GM19035 (cell line): ENCODE measurements at regions not wholly inside any gene's neighbourhood (a gene's known extent, or its start where the extent isn't known, plus 50 kb on each side); places are given as distances from the start of the nearest gene placed in this dataset.

Source experiments
- ATAC-seq: cut with Tn5 transposase; IDR thresholded peaks from one replicate; pipeline ENCODE4 v1.9.1; 2021; ENCODE audit not compliant: unreplicated experiment

DNA sequence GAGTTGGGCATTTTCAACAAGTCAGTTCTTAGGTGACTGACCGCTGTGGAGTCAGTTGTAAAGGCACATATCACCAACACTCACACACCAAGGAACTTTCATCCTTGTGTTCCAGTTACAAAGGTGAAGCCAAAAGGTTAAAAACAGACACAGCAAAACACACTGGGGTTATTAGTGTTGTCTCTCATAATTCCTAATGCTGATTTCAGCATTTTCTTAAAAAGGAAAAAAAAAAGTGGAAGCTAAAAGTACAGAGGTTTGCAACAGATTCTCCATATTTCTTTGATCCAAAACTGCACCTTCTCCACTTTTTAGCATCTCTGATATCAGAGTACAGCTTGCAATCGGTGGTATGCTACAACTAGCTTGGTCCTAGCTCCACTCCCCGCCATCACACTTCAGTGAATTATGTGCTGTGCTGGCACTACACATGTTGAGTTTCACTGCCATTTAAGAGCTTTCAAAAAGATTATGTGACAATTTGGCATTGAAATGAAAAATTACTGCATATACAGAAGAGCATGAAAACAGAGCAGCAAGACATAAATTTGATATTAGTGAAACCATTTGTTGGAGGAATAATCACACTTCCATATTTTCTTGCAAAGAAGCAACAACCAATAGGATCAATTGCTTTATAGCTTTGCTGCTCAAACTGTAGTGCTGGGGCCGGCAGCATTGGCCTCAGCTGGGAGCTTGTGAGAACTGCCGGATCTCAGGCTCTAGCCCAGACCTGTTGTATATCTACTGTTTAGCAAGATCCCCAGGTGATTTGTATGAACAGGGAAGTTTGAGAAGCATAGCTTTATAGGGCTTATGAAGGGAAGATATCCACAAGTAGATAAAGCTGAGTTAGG, 62.3 kb upstream of the DAPL1 start:
- no peak for ATAC-seq

GRCh38 chr2:158733430-158733755, 61.7 kb upstream of the DAPL1 start:
- ATAC-seq, result no peak

GRCh38 chr2:158734442-158734841, 60.7 kb upstream of the DAPL1 start:
- ATAC-seq, result no peak

- no peak for ATAC-seq
These were observed 59.1 kb upstream of the DAPL1 start for GRCh38 chr2:158735822-158736580.

GRCh38 chr2:158738363-158738762, 56.8 kb upstream of the DAPL1 start:
- no peak for ATAC-seq

DNA sequence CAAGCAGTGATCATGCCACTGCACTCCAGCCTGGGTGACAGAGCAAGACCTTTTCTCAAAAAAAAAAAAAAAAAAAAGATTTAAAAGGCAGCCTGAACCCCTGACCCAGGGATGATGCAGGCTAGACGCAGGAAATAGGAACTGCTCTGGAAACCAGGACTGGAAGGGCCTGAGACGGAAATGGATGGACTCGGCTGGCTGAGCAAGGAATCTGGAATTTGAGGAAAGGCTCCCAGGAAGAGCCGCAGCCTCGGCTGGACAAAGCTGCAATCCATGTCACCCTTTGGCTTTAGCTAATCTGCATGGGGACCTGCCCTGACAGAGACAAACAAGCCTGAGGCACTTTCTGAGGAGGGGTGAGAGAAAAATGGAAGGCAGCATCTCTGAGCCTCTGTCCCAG, 55.0 kb upstream of the DAPL1 start:
- no peak for ATAC-seq

GRCh38 chr2:158740621-158741020, 54.5 kb upstream of the DAPL1 start:
- no peak for ATAC-seq

DNA sequence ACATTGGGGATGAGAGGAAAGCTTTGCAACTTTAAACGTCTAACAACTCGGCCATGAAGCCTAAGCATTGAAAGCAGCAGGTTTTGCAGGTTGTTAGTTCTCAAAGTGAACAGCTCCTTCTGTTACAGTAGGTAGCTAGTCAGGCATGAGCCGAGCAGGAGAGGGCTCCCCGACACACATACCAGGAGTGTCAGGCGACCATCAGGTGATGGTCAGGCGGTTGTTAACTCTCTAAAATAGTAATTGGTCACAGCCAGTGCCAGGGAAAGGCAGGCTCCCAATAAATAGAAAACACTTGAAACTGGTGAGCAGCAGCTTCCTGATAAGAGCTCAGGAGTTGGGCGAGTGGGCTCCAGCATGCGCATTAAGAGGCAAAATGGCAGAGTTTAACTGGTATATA, 53.5 kb upstream of the DAPL1 start:
- ATAC-seq, result no peak

DNA sequence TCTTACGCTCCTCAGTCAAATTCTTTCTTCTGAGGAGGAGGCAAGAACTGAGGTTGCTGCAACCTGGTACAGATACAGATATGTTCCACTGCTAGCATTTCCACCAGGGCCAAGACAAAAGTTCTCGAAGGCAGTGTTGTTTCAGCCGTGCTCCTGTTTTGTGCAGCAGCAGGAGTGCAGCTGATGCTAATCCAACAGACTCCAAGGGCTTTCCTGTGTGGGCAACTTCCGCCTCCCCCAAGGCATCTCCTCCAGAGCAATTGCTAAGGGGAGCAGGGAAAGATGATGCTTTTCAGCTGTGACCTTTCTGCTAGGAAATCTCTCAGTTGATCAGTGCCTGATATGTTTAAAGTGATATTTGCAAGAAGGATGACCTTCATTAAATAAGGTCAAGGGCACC, 52.6 kb upstream of the DAPL1 start:
- ATAC-seq, result no peak

DNA sequence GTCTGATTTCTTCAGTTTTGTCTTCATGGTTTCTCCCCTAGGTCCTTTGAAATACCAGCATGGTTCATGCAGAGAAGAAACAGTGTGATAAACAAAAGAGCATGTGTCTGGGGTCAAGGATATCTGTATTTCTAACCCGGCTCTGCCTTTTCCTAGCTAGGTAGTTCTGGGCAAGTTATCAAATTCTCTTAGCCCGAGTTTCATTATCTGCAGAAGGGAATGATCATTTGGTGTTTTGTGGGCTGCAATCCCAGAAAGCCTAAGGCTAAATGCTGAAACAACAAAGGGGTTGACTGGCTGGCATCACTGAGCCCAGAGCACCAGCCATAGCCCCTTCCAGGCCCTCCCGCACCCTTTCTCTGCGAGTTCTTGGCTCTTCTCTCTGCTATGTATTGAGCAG, 51.7 kb upstream of the DAPL1 start:
- no peak for ATAC-seq

- ATAC-seq, result no peak
These were observed 51.2 kb upstream of the DAPL1 start for GRCh38 chr2:158743879-158744278.

- peak; percentile 63 for ATAC-seq
These were observed 49.9 kb upstream of the DAPL1 start for GRCh38 chr2:158745067-158745865.
